H1 (cell line): ENCODE measurements at regions not wholly inside any gene's neighbourhood (a gene's known extent, or its start where the extent isn't known, plus 50 kb on each side); places are given as distances from the start of the nearest gene placed in this dataset.
"Not testable (repeated sequence)": the region's sequence is repeated elsewhere in the genome, so short reads cannot be mapped to it uniquely, and the experiment has no call there.

ENCODE experiments used
- CTCF ChIA-PET: fragments of 300-600 bp; sonication (Branson Sonifier 250); formaldehyde crosslinking; loops from one replicate; lab custom pipeline; 2021; ENCODE audit not compliant: partially characterized antibody; lab: Charles Lee
- POLR2A ChIA-PET: fragments of 300-600 bp; sonication (Branson Sonifier 250); formaldehyde crosslinking; loops from one replicate; lab custom pipeline; 2021; ENCODE audit warnings: inconsistent platforms; ENCODE audit not compliant: partially characterized antibody; lab: Charles Lee
- DNase-seq, 2 experiments: peaks; one replicate each; pipeline versions ENCODE4 v3.0.0 to v3.0.0-alpha.2; 2010 to 2022; ENCODE audit warnings: low spot score in 2 of 2, low read depth in 1 of 2, mixed read lengths in 1 of 2
- FAIRE-seq: peaks from 2 replicates; lab custom pipeline; 2011; peaks lifted over from hg19 to GRCh38; lab: Jason Lieb, UNC
- H2AFZ ChIP-seq: 2 replicates; pipeline ENCODE4 v1.8.1; 2012; ENCODE audit warnings: low read length, inconsistent platforms
- H2AK5ac ChIP-seq: 2 replicates; pipeline ENCODE4 v1.6.1; 2013; ENCODE audit warnings: low read depth, low read length
- H2BK120ac ChIP-seq: replicated peaks from 2 replicates; pipeline ENCODE3; 2013; ENCODE audit warnings: low read depth, low read length, inconsistent platforms
- H2BK12ac ChIP-seq: 2 replicates; pipeline ENCODE4 v1.6.1; 2013; ENCODE audit warnings: low read depth, low read length
- H2BK15ac ChIP-seq: 2 replicates; pipeline ENCODE4 v1.6.1; 2013; ENCODE audit warnings: low read length
- H2BK20ac ChIP-seq: 2 replicates; pipeline ENCODE4 v1.6.1; 2013; ENCODE audit warnings: low read length
- H2BK5ac ChIP-seq: 2 replicates; pipeline ENCODE4 v1.6.1; 2013; ENCODE audit warnings: low read depth, low read length
- H3K14ac ChIP-seq: 2 replicates; pipeline ENCODE4 v1.6.1; 2013; ENCODE audit warnings: inconsistent platforms; ENCODE audit not compliant: insufficient read length
- H3K18ac ChIP-seq: 2 replicates; pipeline ENCODE4 v1.6.1; 2013; ENCODE audit warnings: low read length; ENCODE audit errors: extremely low read depth
- H3K23ac ChIP-seq: 2 replicates; pipeline ENCODE4 v1.6.1; 2013; ENCODE audit warnings: inconsistent platforms; ENCODE audit not compliant: insufficient read length
- H3K23me2 ChIP-seq: 2 replicates; pipeline ENCODE4 v1.6.1; 2013; ENCODE audit warnings: low read depth, low read length
- H3K27ac ChIP-seq: 2 replicates; pipeline ENCODE4 v1.6.1; 2011; ENCODE audit warnings: low read depth, low read length, inconsistent platforms
- H3K27me3 ChIP-seq, 4 experiments: replicated peaks in 1 of 4; 1 replicate in 1 of 4; 2 replicates in 3 of 4; pipeline versions ENCODE4 v1.6.1 to v1.8.1; 2011 to 2013; ENCODE audit warnings: low read length in 3 of 4, mild to moderate bottlenecking in 3 of 4, inconsistent platforms in 2 of 4, mixed read lengths in 2 of 4, moderate library complexity in 1 of 4; ENCODE audit not compliant: control insufficient read depth in 3 of 4, insufficient read depth in 3 of 4; ENCODE audit errors: extremely low read depth in 1 of 4
- H3K36me3 ChIP-seq, 4 experiments: 2 replicates each; pipeline versions ENCODE4 v1.6.1 to v1.8.1; 2011 to 2013; ENCODE audit warnings: mild to moderate bottlenecking in 4 of 4, low read length in 3 of 4, moderate library complexity in 2 of 4, control low read depth in 1 of 4, inconsistent platforms in 1 of 4; ENCODE audit not compliant: insufficient read depth in 4 of 4, control insufficient read depth in 2 of 4
- H3K4ac ChIP-seq: replicated peaks from 2 replicates; pipeline ENCODE3; 2013; ENCODE audit warnings: low read length, low read depth, mixed read lengths, inconsistent platforms; ENCODE audit not compliant: insufficient read length
- H3K4me1 ChIP-seq, 4 experiments: replicated peaks in 1 of 4; 1 replicate in 1 of 4; 2 replicates in 3 of 4; pipeline versions ENCODE4 v1.6.1 to v1.8.1; 2011 to 2013; ENCODE audit warnings: low read length in 3 of 4, inconsistent platforms in 2 of 4, mixed read lengths in 1 of 4; ENCODE audit not compliant: insufficient read depth in 4 of 4, control insufficient read depth in 3 of 4
- H3K4me2 ChIP-seq, 2 experiments: 2 replicates each; pipeline versions ENCODE4 v1.6.1 to v1.8.1; 2011 to 2013; ENCODE audit warnings: low read depth in 2 of 2, low read length in 2 of 2, control low read depth in 1 of 2, inconsistent platforms in 1 of 2, mild to moderate bottlenecking in 1 of 2; ENCODE audit not compliant: insufficient read depth in 1 of 2
- H3K4me3 ChIP-seq, 4 experiments: fragments of 200-600, 300-600 bp in 1 of 4; sonication (generic), shearing (Covaris generic), sonication (Bioruptor Twin) in 1 of 4; 2 replicates each; pipeline versions ENCODE4 v1.5.1 to v1.8.1; 2011 to 2016; ENCODE audit warnings: low read length in 4 of 4, low read depth in 3 of 4, control low read depth in 2 of 4, inconsistent platforms in 2 of 4, mild to moderate bottlenecking in 2 of 4, mixed read lengths in 1 of 4, moderate library complexity in 1 of 4; ENCODE audit not compliant: insufficient read depth in 2 of 4; ENCODE audit errors: extremely low read depth in 1 of 4
- H3K56ac ChIP-seq: replicated peaks from 2 replicates; pipeline ENCODE3; 2013; ENCODE audit warnings: low read depth, mild to moderate bottlenecking, mixed read lengths, low read length, inconsistent platforms; ENCODE audit not compliant: insufficient read length
- H3K79me1 ChIP-seq: 2 replicates; pipeline ENCODE4 v1.6.1; 2013; ENCODE audit warnings: low read depth, low read length, control low read depth
- H3K79me2 ChIP-seq, 2 experiments: 2 replicates each; pipeline versions ENCODE4 v1.6.1 to v1.8.1; 2012 to 2013; ENCODE audit warnings: low read length in 2 of 2, mild to moderate bottlenecking in 2 of 2, inconsistent platforms in 1 of 2; ENCODE audit not compliant: insufficient read depth in 2 of 2, control insufficient read depth in 1 of 2
- H3K9ac ChIP-seq, 4 experiments: replicated peaks in 1 of 4; 1 replicate in 1 of 4; 2 replicates in 3 of 4; pipeline versions ENCODE4 v1.6.1 to v1.8.1; 2011 to 2013; ENCODE audit warnings: low read depth in 3 of 4, low read length in 3 of 4, control low read depth in 2 of 4, mild to moderate bottlenecking in 2 of 4, moderate library complexity in 2 of 4, inconsistent platforms in 1 of 4; ENCODE audit errors: extremely low read depth in 1 of 4
- H3K9me3 ChIP-seq, 2 experiments: 2 replicates each; pipeline versions ENCODE4 v1.6.1 to v1.8.1; 2012 to 2013; ENCODE audit warnings: mild to moderate bottlenecking in 2 of 2, moderate library complexity in 2 of 2, control low read depth in 1 of 2, inconsistent platforms in 1 of 2, low read depth in 1 of 2, low read length in 1 of 2, mixed read lengths in 1 of 2; ENCODE audit not compliant: insufficient read depth in 2 of 2
- H4K20me1 ChIP-seq, 2 experiments: replicated peaks in 1 of 2; 2 replicates each; pipeline versions ENCODE3 to v1.8.1; 2011 to 2013; ENCODE audit warnings: inconsistent platforms in 2 of 2, low read length in 2 of 2, mild to moderate bottlenecking in 1 of 2; ENCODE audit not compliant: insufficient read depth in 2 of 2, control insufficient read depth in 1 of 2
- H4K5ac ChIP-seq: 2 replicates; pipeline ENCODE4 v1.6.1; 2013; ENCODE audit warnings: low read length, low read depth, mixed read lengths, inconsistent platforms; ENCODE audit not compliant: insufficient read length
- H4K8ac ChIP-seq: 2 replicates; pipeline ENCODE4 v1.8.0; 2013; ENCODE audit warnings: mild to moderate bottlenecking, moderate library complexity, low read length, inconsistent platforms; ENCODE audit not compliant: insufficient read depth; ENCODE audit errors: extremely low read depth
- H4K91ac ChIP-seq: replicated peaks from 2 replicates; pipeline ENCODE3; 2013; ENCODE audit warnings: low read length, mixed read lengths, inconsistent platforms; ENCODE audit not compliant: insufficient read length
- WGBS, 2 experiments: shearing (Covaris generic) in 1 of 2; methylation state at CpG; one replicate each; pipeline versions ENCODE4 v1.1.6 to v1.1.7; 2013 to 2015; ENCODE audit warnings: low lambda C conversion rate in 2 of 2, mixed read lengths in 2 of 2, inconsistent platforms in 1 of 2, low coverage in 1 of 2, missing lambda C conversion rate in 1 of 2; ENCODE audit not compliant: insufficient replicate concordance in 2 of 2, insufficient coverage in 1 of 2, insufficient read length in 1 of 2; ENCODE audit errors: extremely low coverage in 1 of 2, missing lambda C conversion rate in 1 of 2; 5-methylcytosine and 5-hydroxymethylcytosine counted together

- H3K18ac ChIP-seq, H3K9me3 ChIP-seq, H3K23me2 ChIP-seq, H2BK120ac ChIP-seq, H3K14ac ChIP-seq, CTCF ChIA-PET, H2AFZ ChIP-seq, H3K23ac ChIP-seq, H2BK15ac ChIP-seq, H2AK5ac ChIP-seq, H2BK12ac ChIP-seq, H2BK20ac ChIP-seq, H4K5ac ChIP-seq, POLR2A ChIA-PET, H3K27ac ChIP-seq, H3K56ac ChIP-seq, H3K4ac ChIP-seq, H3K4me1 ChIP-seq, H2BK5ac ChIP-seq, H4K8ac ChIP-seq, FAIRE-seq, H3K9ac ChIP-seq, H3K36me3 ChIP-seq, H3K4me2 ChIP-seq, H3K27me3 ChIP-seq, DNase-seq, H3K79me1 ChIP-seq, H4K20me1 ChIP-seq, H3K4me3 ChIP-seq, H3K79me2 ChIP-seq, H4K91ac ChIP-seq: not testable (repeated sequence)
- no CpG with 5 or more reads among the region's 1 CpG for WGBS, 2 experiments
These were observed 390.4 kb upstream of the ANKRD20A1 start for GRCh38 chr9:67468326-67468725.

- H3K23ac ChIP-seq, H2BK5ac ChIP-seq, H2AFZ ChIP-seq, H3K79me1 ChIP-seq, H4K8ac ChIP-seq, H3K27me3 ChIP-seq, H3K4me2 ChIP-seq, H3K79me2 ChIP-seq, H3K56ac ChIP-seq, CTCF ChIA-PET, H3K27ac ChIP-seq, H3K4me1 ChIP-seq, H4K5ac ChIP-seq, H3K4me3 ChIP-seq, DNase-seq, H3K18ac ChIP-seq, H3K4ac ChIP-seq, H2BK20ac ChIP-seq, H3K14ac ChIP-seq, H3K9me3 ChIP-seq, H2BK15ac ChIP-seq, H3K36me3 ChIP-seq, H3K9ac ChIP-seq, H4K20me1 ChIP-seq, FAIRE-seq, H2BK12ac ChIP-seq, H4K91ac ChIP-seq, POLR2A ChIA-PET, H2AK5ac ChIP-seq, H2BK120ac ChIP-seq, H3K23me2 ChIP-seq: not testable (repeated sequence)
- WGBS, 2 experiments = no CpG with 5 or more reads among the region's 25 CpGs
These were observed 396.7 kb upstream of the ANKRD20A1 start for GRCh38 chr9:67461796-67462757.
